GM21360 (cell line): ENCODE measurements at regions not wholly inside any gene's neighbourhood (a gene's known extent, or its start where the extent isn't known, plus 50 kb on each side); places are given as distances from the start of the nearest gene placed in this dataset.

Experiments used
- ATAC-seq: cut with Tn5 transposase; IDR thresholded peaks from one replicate; pipeline ENCODE4 v1.9.1; 2021; ENCODE audit warnings: mild to moderate bottlenecking, moderate library complexity; ENCODE audit not compliant: unreplicated experiment

DNA sequence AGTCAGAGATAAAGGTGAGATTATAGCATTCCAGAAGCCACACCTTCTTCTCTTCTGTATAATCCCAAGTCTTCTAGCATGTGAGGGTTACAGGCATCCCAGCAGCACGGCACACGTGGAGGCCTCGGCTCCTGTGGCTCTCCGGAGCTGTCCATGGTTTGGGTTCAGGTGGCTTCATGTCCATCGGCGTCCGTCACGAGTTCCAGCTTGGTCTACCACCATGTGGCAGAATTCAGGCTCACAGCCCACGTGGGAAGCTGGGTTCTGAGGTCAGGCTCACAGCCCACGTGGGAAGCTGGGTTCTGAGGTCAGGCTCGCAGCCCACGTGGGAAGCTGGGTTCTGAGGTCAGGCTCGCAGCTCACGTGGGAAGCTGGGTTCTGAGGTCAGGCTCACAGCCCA is 378.3 kb upstream of the SALL3 start:
- no peak for ATAC-seq

DNA sequence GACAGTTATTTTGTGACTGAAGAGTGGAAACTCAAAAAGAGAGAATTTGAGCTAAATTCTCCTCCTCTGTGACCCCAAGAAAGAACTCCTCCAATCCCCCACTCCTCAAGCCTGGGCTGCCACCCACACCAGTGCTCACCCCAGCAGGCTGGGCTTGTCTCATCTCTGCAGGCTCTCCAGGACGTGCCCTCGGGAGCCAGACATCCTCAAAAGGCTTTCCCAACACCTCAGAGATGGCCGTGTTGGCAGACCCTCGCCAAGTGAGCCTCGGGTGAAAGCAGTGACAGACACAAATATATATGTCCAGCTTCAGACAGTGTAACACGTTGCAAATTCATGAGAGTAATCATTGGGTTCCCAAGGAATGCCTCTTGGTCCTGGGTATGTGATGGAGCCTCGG is 377.7 kb upstream of the SALL3 start:
- ATAC-seq, result no peak

GRCh38 chr18:78602430-78602829 is 377.2 kb upstream of the SALL3 start:
- ATAC-seq, result no peak

- ATAC-seq, result no peak
Observed at GRCh38 chr18:78603102-78603983, 376.3 kb upstream of the SALL3 start.

DNA sequence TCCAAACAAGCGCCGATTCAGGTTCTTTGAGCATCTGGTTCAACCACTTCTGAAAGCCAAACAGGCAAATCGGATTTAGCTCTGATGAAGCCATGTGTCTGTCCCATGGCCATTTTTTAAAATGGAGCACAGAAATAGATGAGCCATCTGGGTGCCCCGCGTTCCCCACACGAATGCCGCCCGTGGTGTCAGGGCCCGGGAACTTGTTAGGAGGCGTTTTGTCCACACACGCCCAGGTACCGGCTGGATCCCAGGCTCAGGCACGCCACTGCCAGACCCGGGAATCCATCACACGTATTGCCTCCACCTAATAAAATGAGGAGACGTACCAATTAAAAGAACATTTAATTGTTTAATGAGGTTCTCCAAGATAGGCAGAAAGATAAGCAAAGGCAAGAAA is 374.4 kb upstream of the SALL3 start:
- ATAC-seq, result no peak

DNA sequence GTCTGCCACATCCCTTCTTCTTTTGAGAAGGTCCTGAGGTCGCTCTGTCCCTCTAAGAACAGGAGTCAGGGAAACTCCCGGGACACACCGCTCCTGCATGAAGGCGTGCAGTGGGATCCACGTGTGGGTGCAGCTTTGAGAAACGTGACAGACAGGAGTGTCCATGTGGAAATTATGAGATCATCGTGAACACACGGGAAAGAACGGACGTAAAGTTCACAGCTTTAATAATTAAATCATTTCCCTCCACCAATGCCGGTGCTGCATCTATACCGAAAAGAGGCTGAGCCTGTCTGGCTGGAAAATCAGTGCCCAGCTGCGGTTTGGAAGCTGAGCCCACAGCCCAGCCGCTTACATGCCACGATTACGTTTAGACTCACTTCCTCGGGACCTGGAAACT is 372.4 kb upstream of the SALL3 start:
- no peak for ATAC-seq

DNA sequence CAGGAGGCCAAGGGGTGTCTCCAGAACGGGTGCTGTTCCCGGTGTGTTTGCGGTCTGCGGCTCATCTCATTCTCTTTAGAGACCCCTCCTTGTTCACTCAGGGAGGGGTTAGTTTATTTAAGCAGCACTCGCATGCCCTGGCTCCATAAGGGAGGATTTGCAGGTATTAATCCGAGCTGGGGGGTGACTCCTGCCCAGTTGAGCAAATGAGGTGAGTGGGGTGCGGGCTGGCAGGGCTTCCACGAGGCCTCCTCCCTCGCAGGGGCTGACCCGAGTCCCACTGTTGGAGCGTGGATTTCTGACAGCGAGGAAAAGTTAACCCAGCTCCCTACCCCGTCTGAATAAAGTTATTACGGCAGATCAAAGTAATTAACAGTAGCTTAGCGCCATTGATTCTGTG is 371.8 kb upstream of the SALL3 start:
- ATAC-seq, result no peak

DNA sequence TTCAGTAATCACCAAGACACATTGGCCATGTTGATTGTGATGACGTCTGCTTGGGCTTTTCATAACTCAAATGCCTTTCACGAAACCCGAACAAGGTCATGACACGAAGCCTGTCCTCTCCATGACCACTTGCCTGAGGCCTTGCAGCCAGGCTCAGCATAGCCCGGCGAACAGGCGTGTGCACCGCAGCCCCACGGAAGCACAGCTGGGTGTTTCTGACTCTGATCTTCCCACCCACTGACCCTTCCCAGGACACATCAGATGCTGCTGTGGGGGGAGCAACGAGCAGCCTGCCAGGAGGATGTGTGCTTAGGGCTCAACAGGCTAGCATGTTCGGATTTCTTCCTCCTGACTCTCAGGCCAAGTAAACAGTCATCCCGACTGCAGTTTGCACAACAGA is 369.4 kb upstream of the SALL3 start:
- no peak for ATAC-seq

DNA sequence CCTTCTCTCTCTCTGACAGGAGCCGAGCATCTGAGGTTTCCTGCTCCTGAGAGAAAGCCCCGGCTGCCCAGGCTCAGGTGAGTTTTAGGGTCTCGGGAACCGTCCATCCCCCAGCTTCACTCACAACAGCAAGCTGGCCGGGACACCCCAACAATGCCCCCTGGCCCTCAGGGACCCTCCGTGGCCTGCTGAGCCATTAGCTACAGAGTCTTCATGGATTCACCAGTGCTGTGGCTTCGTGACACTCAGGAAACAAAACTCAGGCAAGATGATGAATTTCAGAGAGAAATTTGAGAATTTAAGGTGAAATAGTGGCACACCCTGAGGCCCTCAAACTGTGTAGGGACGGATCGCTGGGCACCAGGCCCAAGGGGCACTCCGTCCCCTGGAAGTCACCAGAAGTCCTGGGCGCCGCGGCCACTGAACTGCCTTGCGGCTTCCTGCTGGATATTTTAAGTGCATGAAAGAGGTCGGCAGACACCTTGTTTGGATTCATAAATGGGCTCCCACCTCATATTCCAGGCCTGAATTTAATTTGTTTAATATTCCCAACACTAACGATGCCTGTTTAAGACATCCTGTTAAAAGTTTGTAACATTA is 368.3 kb upstream of the SALL3 start:
- ATAC-seq, result no peak

- no peak for ATAC-seq
Observed at GRCh38 chr18:78611869-78612268, 367.7 kb upstream of the SALL3 start.

DNA sequence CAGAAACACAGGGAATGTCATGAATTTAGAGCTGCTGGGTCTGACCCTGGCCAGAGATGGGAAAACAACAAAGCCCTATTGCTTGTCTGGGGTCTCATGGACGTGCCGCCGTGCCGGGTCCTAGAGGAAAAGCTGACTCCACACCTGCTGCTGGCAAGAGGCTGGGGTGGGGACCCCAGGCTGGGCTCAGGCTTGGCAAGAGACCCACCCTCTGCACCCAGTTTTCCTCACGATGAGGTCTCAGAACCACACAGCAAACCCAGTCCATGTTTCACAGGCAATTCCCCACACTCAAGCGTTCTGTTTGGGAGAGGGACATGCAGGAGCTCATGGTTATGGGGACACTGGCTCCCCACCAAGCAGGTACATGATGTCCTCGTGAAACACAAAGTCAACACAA is 367.3 kb upstream of the SALL3 start:
- ATAC-seq, result no peak

DNA sequence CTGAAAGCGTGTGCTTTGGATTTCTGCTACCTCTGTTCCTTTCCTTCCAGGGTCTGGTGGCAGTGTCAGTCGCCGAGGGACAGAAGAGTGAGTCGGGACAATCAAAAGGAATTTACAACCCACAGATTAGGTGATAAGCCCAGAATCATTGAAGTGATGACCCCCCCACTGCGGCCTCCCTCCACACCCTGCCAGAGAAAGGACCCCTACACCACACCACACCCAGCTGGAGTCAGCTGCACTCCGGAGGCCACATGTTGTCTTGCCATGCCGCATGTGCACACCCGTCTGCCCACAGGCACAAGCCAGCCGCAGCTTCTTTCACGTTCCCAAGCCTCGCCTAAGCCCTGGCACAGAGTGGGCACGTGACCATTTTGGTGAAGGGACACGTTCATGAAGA is 366.8 kb upstream of the SALL3 start:
- no peak for ATAC-seq

DNA sequence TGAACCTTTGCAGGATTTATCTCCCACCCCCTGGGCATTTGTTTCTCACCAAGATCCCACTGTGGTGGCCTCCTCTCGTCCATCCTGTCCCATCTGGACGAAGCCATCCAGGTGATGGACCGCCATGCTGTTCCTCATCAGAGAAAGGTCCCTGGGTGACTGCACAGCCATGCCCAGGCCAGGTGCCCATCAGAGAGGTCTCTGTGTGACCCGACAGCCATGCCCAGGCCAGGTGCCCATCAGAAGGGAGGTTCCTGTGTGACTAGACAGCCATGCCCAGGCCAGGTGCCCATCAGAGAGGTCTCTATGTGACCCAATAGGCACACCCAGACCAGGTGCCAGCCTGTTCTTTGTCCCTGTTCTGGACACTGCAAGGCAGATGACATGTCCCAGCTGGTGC is 360.9 kb upstream of the SALL3 start:
- ATAC-seq, result no peak

GRCh38 chr18:78619854-78620253 is 359.8 kb upstream of the SALL3 start:
- no peak for ATAC-seq

DNA sequence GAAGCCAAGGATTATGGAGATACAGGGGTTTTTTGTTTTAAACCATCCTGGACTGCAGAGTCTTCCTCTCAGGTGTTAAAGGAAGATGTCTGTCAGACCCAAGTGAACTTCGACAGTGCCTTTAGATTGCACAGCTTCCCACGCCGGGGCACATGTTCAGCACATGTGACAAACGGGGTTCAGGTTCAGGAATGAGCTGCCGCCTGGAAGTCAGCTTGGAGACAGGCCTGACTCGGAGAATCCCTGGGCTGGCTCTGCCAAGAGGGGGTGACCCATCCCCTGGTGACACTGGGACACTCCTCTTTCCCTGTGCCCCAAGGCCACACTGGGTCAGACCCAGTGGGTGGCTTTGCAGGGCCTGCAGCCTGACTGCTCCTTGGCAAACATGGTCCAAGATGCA is 359.3 kb upstream of the SALL3 start:
- no peak for ATAC-seq

DNA sequence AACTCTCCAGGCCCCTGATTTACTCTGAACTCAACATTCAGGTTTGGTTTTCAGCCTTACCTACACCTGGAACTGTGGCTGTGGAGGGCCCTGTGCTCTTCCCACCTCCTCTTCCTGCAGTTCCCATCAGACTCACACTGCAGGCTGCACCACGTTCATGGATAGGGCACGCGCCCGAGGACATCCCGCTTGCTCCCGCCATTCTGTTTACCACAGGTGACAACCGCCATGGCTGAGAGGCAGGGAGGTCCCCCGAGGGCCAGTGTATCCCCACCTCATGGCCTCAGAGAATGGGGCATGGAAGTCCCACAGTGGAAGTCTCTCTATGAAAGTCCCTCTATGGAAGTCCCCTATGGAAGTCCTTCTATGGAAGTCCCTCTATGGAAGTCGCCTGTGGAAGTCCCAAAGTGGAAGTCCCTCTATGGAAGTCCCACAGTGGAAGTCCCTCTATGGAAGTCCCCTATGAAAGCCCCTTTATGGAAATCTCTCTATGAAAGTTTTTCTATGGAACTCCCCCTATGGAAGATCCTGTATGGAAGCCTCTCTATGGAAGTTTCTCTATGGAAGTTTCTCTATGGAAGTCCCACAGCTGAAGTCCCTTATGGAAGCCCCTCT is 358.4 kb upstream of the SALL3 start:
- ATAC-seq, result no peak

GRCh38 chr18:78622251-78622906 is 357.2 kb upstream of the SALL3 start:
- ATAC-seq, result no peak

DNA sequence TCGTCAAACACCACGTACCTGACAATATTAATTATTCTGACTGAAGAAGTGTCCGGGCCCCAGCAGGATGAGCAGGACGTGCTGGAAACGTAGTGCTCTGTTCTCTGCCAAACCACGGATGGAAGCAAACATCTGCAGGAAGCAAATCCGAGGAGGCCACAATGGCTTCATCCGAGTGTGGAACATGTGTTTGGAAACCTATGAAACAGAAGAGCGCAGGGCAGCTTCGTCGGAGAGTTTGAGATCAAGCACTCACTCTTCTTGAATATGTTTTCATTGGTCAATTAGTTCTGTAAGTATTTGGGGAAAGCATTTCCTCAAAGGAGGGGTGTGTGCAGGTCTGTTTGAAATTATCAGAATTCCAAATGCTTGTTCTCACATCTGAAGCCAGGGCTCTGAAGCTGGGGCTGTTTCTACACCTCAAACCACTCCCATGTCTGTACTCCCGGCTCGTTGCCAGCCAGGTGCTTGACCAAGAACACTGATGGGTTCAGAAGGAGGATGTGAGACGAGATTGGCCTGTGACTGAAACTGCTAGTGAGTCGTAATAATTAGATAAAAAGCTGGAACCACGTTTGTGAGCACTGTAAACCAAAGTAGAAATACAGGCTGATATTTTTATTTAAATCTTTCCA is 356.6 kb upstream of the SALL3 start:
- no peak for ATAC-seq

DNA sequence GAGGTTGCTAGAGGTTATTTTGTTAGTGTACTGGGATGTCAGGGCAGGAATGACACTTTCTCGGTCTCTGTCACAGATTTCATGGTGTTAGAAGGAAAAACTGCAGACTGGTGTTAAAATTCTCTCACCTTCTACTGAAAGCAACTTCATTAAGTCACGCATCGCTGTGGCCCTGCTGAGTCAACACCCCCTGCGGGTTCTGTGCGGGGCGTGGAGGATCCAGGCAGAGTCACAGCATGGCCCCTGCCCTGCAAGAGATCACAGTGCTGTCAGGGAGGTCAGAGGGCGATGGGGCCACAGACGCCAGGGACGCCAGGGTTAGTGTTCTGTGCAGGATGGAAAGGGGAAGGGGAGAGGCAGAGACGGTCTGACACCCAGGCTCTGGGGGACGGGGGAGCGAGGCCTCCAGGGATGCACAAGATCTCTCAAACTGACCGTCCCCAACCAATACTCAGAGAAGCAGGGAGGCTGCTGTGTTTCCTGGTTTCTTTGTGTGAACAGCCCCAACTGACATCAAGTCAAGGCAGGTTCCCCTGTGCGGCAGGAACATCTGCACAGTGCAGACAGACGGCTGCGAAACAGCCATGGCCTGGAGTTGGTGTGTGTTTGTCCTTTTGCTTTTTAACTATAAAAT is 354.9 kb upstream of the SALL3 start:
- ATAC-seq, result no peak

GRCh38 chr18:78625847-78626246 is 353.8 kb upstream of the SALL3 start:
- ATAC-seq, result no peak
